RPMI8226 (cell line): ENCODE measurements at regions not wholly inside any gene's neighbourhood (a gene's known extent, or its start where the extent isn't known, plus 50 kb on each side); places are given as distances from the start of the nearest gene placed in this dataset.
"Not testable (repeated sequence)": the region's sequence is repeated elsewhere in the genome, so short reads cannot be mapped to it uniquely, and the experiment has no call there.

Experiments
- DNase-seq: peaks from one replicate; pipeline ENCODE4 v3.0.0-alpha.2; 2015

DNA sequence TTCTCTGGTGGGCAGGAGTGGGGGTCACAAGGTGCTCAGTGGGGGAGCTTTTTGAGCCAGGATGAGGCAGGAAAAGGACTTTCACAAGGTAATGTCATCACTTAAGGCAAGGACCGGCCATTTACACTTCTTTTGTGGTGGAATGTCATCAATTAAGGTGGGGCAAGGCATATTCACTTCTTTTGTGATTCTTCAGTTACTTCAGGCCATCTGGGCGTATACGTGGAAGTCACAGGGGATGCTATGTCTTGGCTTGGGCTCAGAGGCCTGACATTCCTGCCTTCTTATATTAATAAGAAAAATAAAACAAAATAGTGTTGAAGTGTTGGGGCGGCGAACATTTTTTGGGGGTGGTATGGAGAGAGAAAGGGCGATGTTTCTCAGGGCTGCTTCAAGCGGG lies 179.5 kb downstream of the CD83 start:
- DNase-seq: not testable (repeated sequence)

DNA sequence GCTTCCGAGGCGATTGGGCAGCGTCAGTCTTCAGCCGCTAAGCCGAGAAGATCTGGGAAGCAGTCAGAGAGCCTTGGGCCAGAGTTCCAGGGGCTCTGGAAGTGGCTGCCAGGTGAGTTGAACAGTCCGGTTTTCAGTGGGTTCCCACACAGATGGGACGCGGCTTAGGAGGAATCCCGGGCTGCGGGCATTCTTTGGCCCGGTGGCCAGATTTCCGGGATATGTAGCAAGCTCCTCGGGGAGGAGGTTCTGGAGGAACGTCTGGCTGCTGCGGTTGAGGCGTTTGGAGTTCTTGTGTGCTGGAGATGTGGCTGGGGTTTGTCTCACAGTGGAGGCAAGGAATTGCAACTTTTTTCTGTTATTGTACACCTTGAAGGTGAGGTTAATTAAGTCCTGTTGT lies 182.6 kb downstream of the CD83 start:
- DNase-seq: not testable (repeated sequence)

DNA sequence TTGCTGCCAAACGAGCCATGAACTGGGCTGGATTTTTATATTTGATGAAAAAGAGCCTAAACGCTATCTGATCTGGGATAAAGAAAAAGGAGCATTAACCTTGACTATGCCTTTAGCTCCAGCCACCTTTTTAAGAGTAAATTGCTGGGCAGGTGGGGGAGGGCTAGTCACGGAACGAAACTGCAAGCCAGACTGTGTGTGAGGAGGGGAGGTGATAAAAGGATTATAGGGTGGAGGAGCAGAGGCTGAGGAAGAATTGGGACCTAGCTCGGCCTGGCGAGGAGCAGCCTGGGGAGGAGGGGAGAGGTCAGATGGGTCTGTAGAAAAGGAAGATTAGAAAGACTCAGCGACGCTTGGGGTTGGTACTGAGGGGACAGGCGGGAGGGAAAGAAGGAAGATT lies 183.1 kb downstream of the CD83 start:
- not testable (repeated sequence) for DNase-seq

DNA sequence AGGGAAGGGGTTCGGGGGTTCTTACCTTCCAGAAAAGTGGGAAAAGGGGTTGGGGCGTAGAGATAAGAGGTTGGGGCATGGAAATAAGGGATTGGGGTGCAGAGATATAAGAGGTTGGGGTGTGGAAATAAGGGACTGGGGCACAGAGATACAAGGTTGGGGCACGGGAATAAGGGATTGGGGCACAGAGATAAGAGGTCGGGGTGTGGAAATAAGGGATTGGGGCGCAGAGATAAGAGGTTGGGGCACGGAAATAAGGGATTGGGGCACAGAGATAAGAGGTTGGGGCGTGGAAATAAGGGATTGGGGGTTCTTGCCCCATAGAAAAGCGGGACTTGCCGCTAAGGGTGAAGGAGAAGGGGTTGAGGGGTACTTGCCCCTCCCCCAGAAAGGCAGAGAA lies 183.9 kb downstream of the CD83 start:
- DNase-seq: not testable (repeated sequence)

DNA sequence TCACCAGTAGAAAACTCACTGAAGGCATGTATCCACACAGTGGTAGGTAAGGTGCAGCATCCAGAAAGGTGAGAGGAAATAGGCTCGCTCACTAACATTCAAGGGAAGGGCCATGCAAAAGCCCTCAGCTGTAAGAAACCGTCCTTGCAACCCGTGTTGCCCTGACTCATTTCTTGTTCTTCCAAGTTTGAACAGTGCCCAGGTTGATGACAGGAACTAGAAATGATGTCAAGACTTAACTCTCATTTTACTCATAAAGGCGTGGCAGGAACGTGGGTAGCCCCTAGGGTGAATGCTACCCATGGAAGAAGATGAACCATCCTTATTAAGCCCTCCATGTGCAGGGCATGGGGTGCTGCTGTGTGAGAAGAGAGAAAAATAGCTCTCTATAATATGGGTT lies 187.6 kb downstream of the CD83 start:
- DNase-seq: no peak

DNA sequence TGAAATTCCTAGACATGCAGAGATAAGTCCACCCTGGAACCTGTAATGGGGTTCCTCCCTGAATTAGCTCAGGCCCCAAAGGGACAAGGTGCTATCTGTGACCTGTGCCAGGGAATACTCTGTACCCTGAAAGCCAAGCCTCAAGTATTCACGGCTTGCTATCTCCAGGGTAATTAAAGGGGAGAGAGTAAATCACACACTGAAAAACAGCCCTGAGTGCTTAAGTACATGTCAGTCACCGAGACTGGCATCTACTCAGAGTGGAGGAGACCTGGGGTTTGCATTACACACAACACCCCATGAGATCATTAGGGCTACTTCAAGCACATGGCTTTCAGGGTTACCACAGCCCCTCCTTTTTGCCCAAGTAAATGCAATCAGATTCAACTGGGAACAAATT lies 188.1 kb downstream of the CD83 start:
- DNase-seq: no peak

DNA sequence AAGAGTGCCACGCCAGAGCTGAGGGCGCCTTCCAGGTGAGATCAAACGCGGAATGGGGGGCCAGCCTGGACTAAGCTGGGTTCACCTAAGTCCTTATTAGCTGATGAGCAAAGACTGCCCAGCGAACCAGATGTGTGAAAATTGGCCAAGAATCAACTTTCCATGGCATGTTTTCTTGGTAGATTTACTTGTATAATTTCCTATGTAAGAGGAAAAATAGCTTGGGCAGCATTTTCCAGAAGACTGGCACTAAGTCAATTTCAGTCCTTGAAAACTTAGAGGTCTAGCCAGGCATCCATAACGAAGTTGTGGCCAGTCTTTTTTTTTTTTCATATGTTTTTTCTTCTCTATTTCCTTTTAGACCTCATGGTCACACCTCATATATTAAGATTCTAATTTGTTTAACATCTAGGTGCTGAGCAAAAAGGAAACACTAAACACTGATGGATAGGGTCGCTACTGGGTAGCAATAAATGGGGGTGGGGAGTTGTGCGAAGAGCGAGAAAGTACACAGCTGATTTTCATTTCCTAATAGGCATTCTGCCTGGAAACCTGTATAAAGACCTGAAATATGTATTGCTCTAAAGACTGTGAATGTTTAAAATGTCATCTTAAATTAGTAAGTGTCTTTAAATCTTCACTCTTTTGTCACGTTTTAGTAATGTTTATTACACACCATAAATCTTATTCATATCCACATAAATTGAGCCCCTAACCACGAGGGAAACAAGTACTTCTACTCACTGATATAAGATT lies 188.8 kb downstream of the CD83 start:
- DNase-seq: peak; percentile 52

DNA sequence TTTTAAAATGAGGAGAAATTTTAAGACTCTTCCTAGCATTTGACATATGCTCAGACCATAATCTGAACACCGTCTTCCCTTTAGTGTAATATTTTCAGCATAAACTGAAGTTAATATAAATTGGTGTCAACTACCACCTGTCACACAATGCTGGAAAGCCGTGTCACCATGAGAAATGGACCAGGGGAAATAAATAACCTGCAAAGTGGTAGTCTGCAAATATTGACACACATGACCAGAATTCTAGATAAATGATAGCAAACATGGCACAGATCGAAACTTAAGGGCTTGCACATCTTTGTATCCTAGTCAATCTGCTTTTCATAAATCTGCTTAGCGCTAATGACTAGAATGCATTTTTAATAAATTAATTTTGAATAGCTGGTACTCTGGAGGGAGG lies 191.9 kb downstream of the CD83 start:
- DNase-seq: no peak

DNA sequence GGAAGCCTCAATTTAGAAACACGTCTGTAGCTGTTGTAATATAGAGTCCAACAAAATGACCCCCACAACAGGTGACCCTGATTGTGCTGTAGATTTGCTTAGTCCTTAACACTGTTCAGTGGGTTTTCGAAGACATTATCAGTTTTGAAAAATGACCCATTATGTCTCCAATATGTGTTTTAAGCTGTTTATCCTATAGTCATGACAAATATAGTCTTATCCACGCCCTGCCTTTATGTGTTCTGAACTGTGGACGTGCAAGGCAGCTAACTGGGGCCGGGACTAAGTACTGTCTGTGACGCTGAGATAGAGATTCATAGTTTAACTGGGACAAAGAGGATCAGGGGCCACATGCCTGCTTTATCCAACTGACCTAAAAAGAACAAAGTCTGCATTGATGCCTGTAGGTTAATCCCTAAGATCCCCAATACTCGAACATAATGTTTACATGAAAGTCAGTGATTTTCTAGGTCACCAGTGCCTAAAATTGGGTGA lies 192.4 kb downstream of the CD83 start:
- DNase-seq: no peak

DNA sequence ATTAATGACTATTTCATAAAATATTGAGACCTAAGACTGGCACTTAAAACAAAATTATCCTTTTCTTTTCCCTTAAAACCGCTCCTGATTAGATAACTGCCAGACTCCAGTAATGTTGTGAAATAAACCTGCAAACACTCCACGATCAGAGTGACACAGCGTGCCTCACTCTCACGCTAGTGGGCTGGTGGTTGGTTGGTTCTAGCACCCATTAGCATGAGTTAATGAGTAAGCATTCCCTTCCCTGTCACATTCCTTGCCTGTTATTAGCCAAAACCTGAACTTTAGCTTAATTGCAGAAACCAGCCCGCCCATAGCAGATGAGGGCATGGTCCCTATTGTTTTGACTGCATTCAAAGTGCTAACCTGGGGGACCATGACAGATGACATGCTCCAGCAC lies 193.4 kb downstream of the CD83 start:
- no peak for DNase-seq

DNA sequence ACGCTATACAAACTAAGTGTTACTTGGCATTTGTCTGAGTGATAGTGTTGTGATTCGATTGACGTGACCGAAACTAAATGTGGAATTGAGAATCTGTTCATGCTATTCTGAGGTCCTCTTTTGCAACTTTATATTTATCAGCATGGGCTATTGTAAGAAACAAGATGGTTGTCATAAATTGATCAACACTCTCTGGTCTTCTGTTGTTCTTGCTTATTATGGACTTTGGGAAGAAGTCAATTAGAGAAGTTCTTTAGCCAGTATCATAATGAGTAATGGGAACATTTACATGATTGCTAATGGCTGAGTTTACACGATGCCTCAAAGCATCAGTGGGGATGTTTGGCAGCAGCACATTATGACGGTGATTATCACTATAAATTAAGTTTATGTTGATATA lies 195.0 kb downstream of the CD83 start:
- no peak for DNase-seq

DNA sequence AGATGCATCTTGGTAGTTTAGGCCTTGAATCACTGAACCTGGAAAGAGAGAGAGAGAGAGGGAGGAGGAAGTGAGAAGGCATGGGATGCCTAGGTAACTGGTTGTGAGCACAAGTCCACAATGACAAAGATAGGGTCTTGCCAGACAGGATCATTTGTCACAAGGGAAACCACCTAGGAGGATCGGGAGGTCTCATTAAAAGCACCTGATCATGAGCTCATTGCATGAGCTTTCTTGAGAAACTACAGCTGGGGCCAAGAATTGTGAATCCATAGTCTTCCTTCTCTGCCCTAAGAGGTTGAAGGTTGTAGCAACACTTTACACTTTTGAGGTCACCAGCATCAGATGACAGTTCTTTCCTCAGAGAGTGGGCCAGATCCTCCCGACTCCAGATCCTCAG lies 195.7 kb downstream of the CD83 start:
- no peak for DNase-seq

DNA sequence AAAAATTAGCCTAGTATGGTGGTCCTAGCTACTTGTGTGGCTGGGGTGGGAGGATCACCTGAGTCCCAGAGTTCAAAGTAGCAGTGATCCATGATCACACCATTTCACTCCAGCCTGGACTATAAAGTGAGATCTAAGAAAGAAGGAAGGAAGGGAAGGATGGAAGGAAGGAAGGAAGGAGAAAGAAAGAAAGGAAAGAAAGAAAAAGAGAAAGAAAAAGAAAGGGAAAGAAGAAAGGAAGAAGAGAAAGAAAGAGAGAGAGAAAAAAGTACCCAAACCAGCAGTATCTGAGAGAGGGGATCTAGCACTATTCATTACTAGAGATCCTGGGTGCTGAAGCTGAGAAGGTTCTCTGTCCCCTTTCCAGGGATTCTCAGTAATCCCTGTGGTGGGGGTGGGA lies 197.8 kb downstream of the CD83 start:
- DNase-seq: no peak

DNA sequence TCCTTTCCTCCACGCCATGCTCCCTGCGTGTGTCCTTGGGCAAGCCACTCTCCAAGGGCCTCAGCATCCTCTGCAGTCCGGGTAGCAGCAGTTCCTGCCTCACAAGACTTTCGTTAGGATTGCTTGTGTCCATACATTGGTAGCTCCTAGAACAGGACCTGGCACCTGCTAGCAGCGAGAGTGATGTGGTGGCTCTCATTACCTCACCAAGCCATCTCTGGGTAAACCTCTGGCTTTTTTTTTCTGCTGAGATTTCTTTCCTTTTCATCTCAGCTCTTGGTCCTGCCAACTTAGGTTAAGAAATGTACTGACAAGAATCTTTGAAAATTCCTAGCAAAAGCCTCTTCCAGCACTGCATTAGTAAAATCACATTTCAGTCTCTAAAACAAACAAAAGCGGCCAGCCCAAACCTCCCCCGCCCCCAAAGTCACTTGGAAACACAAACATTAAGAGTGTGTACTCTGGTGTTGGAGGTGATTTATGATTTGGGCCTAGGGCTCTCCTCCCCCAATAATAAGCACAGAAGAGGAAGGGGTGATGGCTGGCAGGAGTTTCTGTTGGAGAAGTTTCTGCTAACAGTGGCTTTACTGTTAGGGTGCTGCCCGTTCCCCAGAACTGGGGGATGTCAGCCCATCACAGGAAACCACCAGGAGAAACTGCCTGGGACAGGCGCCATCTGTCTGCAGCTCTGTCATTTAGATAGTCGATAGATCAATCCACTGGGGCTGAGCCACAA lies 199.2 kb downstream of the CD83 start:
- DNase-seq: peak; percentile 19

DNA sequence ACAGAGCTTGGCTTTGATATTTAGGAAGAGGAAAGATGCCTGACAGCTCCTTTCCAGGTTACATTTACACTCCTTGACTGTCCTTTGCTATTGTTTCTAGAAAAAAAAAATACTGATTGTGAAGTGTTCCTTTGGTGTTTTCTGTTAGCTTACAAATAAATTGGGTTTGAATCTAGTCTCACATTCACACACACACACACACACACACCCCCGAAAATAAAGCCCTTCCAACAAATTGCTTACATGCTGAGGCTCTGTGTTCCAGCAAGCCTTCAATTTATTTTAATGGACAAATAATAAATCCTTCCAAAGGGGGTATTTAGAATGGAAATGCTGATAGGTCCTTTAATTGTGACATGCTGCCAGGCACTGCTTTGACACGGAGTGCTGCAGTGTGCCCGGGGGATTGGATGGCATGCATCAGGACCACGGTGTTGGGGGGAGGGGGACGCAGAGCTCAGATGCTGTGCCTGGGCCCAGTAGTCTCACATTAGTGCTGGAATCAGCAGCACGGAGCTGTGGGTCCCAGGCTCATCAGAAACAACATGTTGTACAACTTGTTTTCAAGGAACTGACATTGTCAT lies 199.9 kb downstream of the CD83 start:
- DNase-seq: no peak

DNA sequence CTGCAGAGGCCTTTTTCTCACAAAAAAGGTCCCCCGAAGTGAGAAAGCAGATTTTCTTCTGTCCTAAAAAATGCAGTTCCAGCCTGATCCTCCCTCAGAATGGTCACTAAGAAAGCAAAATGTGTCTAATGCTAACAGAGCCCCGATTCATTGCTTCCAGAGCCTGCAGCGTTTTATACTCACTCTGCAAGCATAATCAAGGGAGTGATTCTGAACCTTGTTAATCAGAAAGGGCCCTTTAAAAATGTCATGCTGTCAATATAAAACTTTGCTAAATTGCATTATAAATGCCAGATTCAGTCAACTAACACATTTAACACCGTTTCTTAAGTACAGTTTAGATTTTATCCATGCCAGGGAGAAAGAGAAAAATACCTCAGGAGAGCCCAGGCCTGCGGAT lies 202.8 kb downstream of the CD83 start:
- DNase-seq: no peak

DNA sequence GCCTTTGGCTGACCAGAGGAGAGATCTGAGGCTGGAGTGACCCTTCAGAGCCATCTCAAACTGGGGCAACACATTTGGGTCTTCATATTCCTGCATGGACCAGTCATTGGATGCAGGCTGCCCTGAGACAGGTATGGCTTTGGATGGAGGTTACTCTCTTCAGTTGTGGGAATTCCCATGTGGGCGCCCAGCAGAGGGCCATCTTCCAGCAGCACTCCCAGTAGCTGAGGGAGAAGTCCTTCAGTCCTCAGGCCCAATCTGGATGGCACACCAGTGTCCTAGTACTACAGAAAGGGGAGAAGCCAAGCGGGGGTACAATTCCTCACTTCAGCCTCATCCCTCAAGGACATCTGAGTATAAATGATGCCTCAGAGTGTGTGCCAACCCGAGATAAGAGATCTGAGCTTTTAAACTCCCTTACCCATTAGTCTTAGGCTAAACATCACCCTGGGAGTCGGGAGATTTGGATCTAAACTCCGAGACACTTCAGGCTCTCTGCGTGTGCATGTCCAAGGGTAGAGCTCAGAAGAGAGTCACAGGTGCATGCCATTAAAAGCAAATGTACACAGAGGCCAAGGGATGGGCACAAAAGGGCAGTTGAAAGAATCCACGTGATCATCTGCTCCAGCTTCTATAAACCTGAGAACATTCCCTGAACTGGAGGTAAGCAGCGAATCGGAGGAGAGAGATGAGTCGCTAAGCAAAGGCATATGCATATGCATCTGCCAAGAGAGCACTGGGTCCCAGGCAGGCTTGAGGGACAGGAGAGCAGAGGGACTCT lies 204.6 kb downstream of the CD83 start:
- no peak for DNase-seq

DNA sequence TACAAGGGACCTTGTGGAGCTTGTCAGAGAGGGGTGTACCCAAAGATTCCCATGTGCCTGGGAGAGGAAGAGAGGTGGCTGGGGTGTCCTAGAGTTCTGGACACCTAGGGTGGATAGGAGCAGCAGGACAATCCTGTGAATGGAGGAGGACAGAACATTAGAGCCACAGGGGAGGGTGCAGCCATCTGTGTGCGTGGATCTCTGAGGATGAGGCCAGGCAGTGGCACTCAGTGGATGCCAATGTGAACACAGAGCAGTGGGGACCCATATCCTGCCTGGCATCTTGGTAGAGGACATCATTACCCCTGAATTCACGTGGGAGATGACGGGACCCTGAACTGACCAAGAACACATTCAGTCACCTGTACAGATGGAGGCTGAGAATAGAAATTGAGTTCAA lies 205.3 kb downstream of the CD83 start:
- no peak for DNase-seq

DNA sequence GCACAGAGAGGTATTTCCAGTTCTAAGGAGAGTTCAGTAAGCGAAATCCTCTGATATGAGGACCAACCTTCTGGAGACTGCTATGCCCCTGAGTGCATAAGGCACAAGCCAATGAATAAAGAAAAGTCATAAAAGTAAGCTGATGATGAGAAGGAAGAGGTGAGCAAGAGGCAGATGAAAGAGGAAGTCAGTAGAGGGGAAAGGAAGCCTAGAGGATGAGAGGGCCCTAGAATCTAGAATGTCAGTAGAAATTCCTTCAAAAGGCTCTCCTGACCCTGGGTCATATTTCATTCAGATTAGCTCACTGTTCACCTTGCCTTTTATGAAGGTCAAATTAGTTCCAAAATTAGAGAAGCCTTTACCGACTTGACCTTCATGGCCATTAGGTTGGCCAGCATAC lies 209.2 kb downstream of the CD83 start:
- DNase-seq: no peak

DNA sequence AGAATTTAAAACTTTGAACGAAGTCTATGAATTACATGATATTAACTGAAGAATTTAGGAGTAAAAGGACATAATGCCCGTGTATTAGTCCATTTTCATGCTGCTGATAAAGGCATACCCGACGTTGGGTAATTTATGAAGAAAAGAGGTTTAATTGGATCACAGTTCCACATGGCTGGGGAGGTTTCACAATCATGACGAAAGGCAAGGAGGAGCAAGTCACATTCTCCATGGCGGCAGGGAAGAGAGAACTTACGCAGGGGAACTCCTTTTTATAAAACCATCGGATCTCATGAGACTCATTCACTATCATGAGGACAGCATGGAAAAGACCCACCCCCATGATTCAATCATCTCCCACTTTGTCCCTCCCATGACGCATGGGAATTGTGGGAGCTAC lies 210.6 kb downstream of the CD83 start:
- DNase-seq: no peak

DNA sequence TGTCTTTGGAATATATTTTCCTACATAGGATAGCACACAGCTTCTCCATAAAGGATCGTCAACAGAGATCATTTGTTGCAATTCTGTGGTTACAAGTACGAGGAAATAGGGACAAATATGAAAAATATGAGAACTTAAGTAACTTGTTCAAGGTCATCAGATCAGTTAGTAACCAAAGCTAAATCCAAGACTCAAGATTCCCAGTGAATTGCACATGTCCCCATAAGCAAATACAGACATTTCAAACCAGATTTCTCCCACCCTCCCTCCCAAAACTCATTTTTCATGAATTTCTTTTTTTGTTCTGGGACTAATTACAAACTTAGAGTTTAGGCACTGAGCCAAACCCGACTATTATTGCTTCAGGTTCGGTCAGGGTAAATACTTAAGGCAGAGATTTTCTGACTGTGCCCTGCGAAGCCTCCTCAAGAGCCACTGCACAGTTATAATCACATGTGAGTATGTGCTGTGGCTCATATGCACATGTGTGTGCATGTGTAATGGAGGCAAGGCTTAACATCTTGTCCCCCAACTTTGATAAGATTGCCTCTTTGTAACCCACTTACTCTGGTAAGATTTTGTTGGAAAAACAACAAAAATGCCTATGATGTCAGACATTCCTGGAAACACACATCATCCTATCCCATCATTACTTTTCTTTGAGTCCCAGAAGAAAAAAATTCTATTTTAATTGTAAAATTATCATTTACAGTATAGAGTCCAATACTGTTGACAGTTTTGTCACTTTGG lies 216.2 kb downstream of the CD83 start:
- no peak for DNase-seq

DNA sequence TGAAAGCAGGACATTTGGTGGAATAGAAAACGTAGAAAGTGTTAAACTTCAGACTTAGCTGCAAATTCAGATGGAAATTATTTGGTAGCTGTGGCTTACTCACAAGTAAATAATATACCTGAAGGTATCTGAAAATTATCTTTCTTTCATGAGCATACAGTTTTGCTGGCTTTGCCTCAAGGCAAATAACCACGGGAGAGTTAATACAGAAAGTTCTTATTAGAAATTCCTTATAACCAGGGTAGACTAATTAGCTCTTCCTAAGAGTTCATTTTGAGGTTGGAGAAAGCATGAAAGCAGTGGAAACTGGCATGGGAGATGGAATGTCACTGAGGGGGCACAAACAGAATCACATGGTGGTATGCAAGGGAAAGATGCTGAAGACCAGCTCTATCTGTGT lies 217.5 kb downstream of the CD83 start:
- DNase-seq: no peak

DNA sequence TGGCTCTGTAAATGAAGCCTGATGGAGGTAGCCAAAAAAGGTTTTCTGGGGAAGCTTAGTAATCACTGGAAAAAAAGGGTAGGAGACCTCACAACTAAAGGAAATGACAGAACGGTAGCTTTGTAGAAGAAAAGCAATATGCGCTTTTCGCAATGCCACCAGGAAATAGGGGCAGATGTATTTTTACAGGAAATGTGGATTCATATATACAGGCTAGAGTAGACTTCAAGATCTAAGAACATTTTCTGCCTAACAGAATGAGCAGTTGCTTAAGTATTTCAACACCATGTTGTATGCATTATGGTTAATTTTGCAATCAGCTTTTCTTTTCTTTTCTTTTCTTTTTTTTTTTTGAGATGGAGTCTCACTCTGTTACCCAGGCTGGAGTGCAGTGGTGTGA lies 219.6 kb downstream of the CD83 start:
- DNase-seq: no peak
